H9 (cell line): ENCODE measurements at regions not wholly inside any gene's neighbourhood (a gene's known extent, or its start where the extent isn't known, plus 50 kb on each side); places are given as distances from the start of the nearest gene placed in this dataset.

Experiments used
- DNase-seq: peaks from one replicate; pipeline ENCODE4 v3.0.0-alpha.2; 2017
- H2AFZ ChIP-seq: one replicate; pipeline ENCODE4 v1.6.1; 2013; ENCODE audit warnings: mild to moderate bottlenecking, low read length, control low read depth, moderate library complexity
- H2AK5ac ChIP-seq: 2 replicates; pipeline ENCODE4 v1.6.1; 2013; ENCODE audit warnings: low read length, control low read depth, mixed read lengths; ENCODE audit not compliant: insufficient read length
- H2BK120ac ChIP-seq: one replicate; pipeline ENCODE4 v1.6.1; 2013; ENCODE audit warnings: low read depth, mild to moderate bottlenecking, low read length, control low read depth, inconsistent platforms; ENCODE audit not compliant: poor library complexity, severe bottlenecking
- H2BK12ac ChIP-seq: 2 replicates; pipeline ENCODE4 v1.6.1; 2013; ENCODE audit warnings: low read length, control low read depth, mixed read lengths, low read depth; ENCODE audit not compliant: insufficient read length
- H2BK15ac ChIP-seq: 2 replicates; pipeline ENCODE4 v1.6.1; 2013; ENCODE audit warnings: low read depth, low read length, control low read depth
- H2BK20ac ChIP-seq: one replicate; pipeline ENCODE4 v1.6.1; 2013; ENCODE audit warnings: low read depth, mild to moderate bottlenecking, low read length, control low read depth, inconsistent platforms; ENCODE audit not compliant: poor library complexity, severe bottlenecking
- H2BK5ac ChIP-seq: 2 replicates; pipeline ENCODE4 v1.6.1; 2013; ENCODE audit warnings: low read length, control low read depth, mixed read lengths; ENCODE audit not compliant: insufficient read length
- H3K14ac ChIP-seq: 2 replicates; pipeline ENCODE4 v1.6.1; 2013; ENCODE audit warnings: low read length, control low read depth; ENCODE audit not compliant: insufficient read depth
- H3K18ac ChIP-seq: 2 replicates; pipeline ENCODE4 v1.6.1; 2013; ENCODE audit warnings: low read depth, mild to moderate bottlenecking, mixed read lengths, low read length, control low read depth; ENCODE audit not compliant: insufficient read length
- H3K23ac ChIP-seq: 2 replicates; pipeline ENCODE4 v1.6.1; 2013; ENCODE audit warnings: low read length, control low read depth, mixed read lengths, low read depth; ENCODE audit not compliant: insufficient read length
- H3K23me2 ChIP-seq: 2 replicates; pipeline ENCODE4 v1.6.1; 2013; ENCODE audit warnings: low read depth, mild to moderate bottlenecking, mixed read lengths, low read length, control low read depth; ENCODE audit not compliant: insufficient read length, poor library complexity, severe bottlenecking
- H3K27ac ChIP-seq: 2 replicates; pipeline ENCODE4 v1.5.1; 2013; ENCODE audit warnings: low read length, control low read depth, mixed read lengths, low read depth; ENCODE audit not compliant: insufficient read length
- H3K27me3 ChIP-seq: 2 replicates; pipeline ENCODE4 v1.6.1; 2013; ENCODE audit warnings: low read length, control low read depth, inconsistent platforms; ENCODE audit not compliant: insufficient read depth
- H3K4ac ChIP-seq: 2 replicates; pipeline ENCODE4 v1.6.1; 2013; ENCODE audit warnings: low read depth, mild to moderate bottlenecking, control low read depth, inconsistent platforms, low read length, moderate library complexity
- H3K4me1 ChIP-seq: 2 replicates; pipeline ENCODE4 v1.6.1; 2013; ENCODE audit warnings: low read length, control low read depth, inconsistent platforms; ENCODE audit not compliant: insufficient read depth
- H3K4me2 ChIP-seq: 2 replicates; pipeline ENCODE4 v1.6.1; 2013; ENCODE audit warnings: low read length, control low read depth, mixed read lengths; ENCODE audit not compliant: insufficient read length, insufficient read depth
- H3K56ac ChIP-seq: 2 replicates; pipeline ENCODE4 v1.6.1; 2013; ENCODE audit warnings: low read depth, mild to moderate bottlenecking, mixed read lengths, low read length, control low read depth; ENCODE audit not compliant: insufficient read length
- H3K79me1 ChIP-seq: 2 replicates; pipeline ENCODE4 v1.6.1; 2013; ENCODE audit warnings: low read depth, mild to moderate bottlenecking, moderate library complexity, low read length, control low read depth, inconsistent platforms; ENCODE audit not compliant: insufficient read depth, poor library complexity, severe bottlenecking
- H3K79me2 ChIP-seq: 2 replicates; pipeline ENCODE4 v1.6.1; 2013; ENCODE audit warnings: low read length, control low read depth, inconsistent platforms; ENCODE audit not compliant: insufficient read depth
- H3K9ac ChIP-seq: 2 replicates; pipeline ENCODE4 v1.6.1; 2013; ENCODE audit warnings: low read length, control low read depth, mixed read lengths; ENCODE audit not compliant: insufficient read length; ENCODE audit errors: extremely low read depth
- H3K9me3 ChIP-seq: one replicate; pipeline ENCODE4 v1.6.1; 2013; ENCODE audit warnings: low read depth, low read length, inconsistent platforms; ENCODE audit not compliant: control insufficient read depth
- H3T11ph ChIP-seq: one replicate; pipeline ENCODE4 v1.6.1; 2013; ENCODE audit warnings: mild to moderate bottlenecking, low read length, control low read depth, inconsistent platforms
- H4K20me1 ChIP-seq: one replicate; pipeline ENCODE4 v1.6.1; 2013; ENCODE audit not compliant: control insufficient read depth, insufficient read length, insufficient read depth
- H4K5ac ChIP-seq: 2 replicates; pipeline ENCODE4 v1.6.1; 2013; ENCODE audit warnings: low read depth, mild to moderate bottlenecking, mixed read lengths, low read length, control low read depth; ENCODE audit not compliant: insufficient read length
- H4K8ac ChIP-seq: replicated peaks from 2 replicates; pipeline ENCODE4 v1.6.1; 2013; ENCODE audit warnings: low read length, control low read depth, mixed read lengths, low read depth; ENCODE audit not compliant: insufficient read length
- H4K91ac ChIP-seq: 2 replicates; pipeline ENCODE4 v1.6.1; 2013; ENCODE audit warnings: low read depth, mild to moderate bottlenecking, moderate library complexity, mixed read lengths, low read length, control low read depth; ENCODE audit not compliant: insufficient read length
- H3K27ac Mint-ChIP-seq, 3 experiments: 2 replicates in 2 of 3; 3 replicates in 1 of 3; pipeline ENCODE4 v1.8.0; 2020 to 2021; ENCODE audit warnings: mixed read lengths in 3 of 3, mild to moderate bottlenecking in 1 of 3, moderate library complexity in 1 of 3
- H3K27me3 Mint-ChIP-seq: 2 replicates; pipeline ENCODE4 v1.8.0; 2021; ENCODE audit warnings: low read depth, mild to moderate bottlenecking, moderate library complexity, mixed read lengths
- H3K36me3 Mint-ChIP-seq, 3 experiments: 2 replicates in 2 of 3; 3 replicates in 1 of 3; pipeline ENCODE4 v1.8.0; 2020 to 2021; ENCODE audit warnings: low read depth in 3 of 3, mixed read lengths in 3 of 3; ENCODE audit not compliant: insufficient read depth in 1 of 3
- H3K4me1 Mint-ChIP-seq, 2 experiments: 2 replicates each; pipeline ENCODE4 v1.8.0; 2020; ENCODE audit warnings: mixed read lengths in 2 of 2
- H3K4me3 Mint-ChIP-seq, 2 experiments: 2 replicates in 1 of 2; 3 replicates in 1 of 2; pipeline ENCODE4 v1.8.0; 2020 to 2021; ENCODE audit warnings: mild to moderate bottlenecking in 2 of 2, mixed read lengths in 2 of 2, moderate library complexity in 1 of 2
- H3K9me3 Mint-ChIP-seq, 2 experiments: 2 replicates in 1 of 2; 3 replicates in 1 of 2; pipeline ENCODE4 v1.8.0; 2020; ENCODE audit warnings: mild to moderate bottlenecking in 2 of 2, mixed read lengths in 2 of 2, moderate library complexity in 1 of 2
- CTCF ChIP-seq: fragments of 200-600 bp; sonication (generic); conservative IDR thresholded peaks from 3 replicates; pipeline ENCODE4 v1.8.0; 2021; ENCODE audit warnings: antibody characterized with exemption, mild to moderate bottlenecking
- WGBS: extraction: QIAGEN DNeasy Blood & Tissue Kit; methylation state at CpG from one replicate; pipeline ENCODE4 v1.1.7; 2013; ENCODE audit warnings: missing lambda C conversion rate, low lambda C conversion rate, mixed read lengths; ENCODE audit not compliant: insufficient read length; ENCODE audit errors: extremely low coverage; 5-methylcytosine and 5-hydroxymethylcytosine counted together

GRCh38 chr2:118350621-118351020 is 262.4 kb downstream of the INSIG2 start:
- Histone ChIP-seq H3T11ph (no peak overlapping the region), H3K56ac (no peak overlapping the region), H3K23me2 (no peaks in the 10 kb centered on the region), H2AFZ (no peak overlapping the region), H2AK5ac (no peak overlapping the region), H3K4ac (no peak overlapping the region), H3K14ac (no peak overlapping the region), H3K79me1 (no peaks in the 10 kb centered on the region), H4K5ac (no peak overlapping the region), H3K27ac (no peak overlapping the region), H4K91ac (no peak overlapping the region), H2BK15ac (no peak overlapping the region), H3K9me3 (no peaks in the 10 kb centered on the region), H3K4me1 (peaks cover 4% of the 10 kb centered on the region; the same call in 1 of the 2 replicates), H2BK5ac (no peak overlapping the region), H3K18ac (no peak overlapping the region), H3K9ac (no peak overlapping the region), H3K79me2 (no peaks in the 10 kb centered on the region), H2BK20ac (no peak overlapping the region), H4K8ac (no peak overlapping the region), H2BK120ac (no peak overlapping the region), H4K20me1 (no peaks in the 10 kb centered on the region), H3K23ac (no peak overlapping the region), H3K4me2 (no peak overlapping the region), H3K27me3 (no peaks in the 10 kb centered on the region), H2BK12ac (no peak overlapping the region)
- H3K4me1 Mint-ChIP-seq, result peaks cover under 1 to 18% of the 10 kb centered on the region in 2 experiments
- H3K36me3 Mint-ChIP-seq, result no peaks in the 10 kb centered on the region
- TF ChIP-seq CTCF, result no peak
- no peaks in the 10 kb centered on the region for H3K27me3 Mint-ChIP-seq
- whole genome bisulfite sequencing, result no CpG with 5 or more reads among the region's 1 CpG
- no peak overlapping the region for H3K4me3 Mint-ChIP-seq
- H3K9me3 Mint-ChIP-seq, result no peaks in the 10 kb centered on the region
- H3K27ac Mint-ChIP-seq, result no peak overlapping the region
- DNase-seq, result no peak
